Upper lobe of left lung (tissue), 6 donors: ENCODE measurements at regions not wholly inside any gene's neighbourhood (a gene's known extent, or its start where the extent isn't known, plus 50 kb on each side); places are given as distances from the start of the nearest gene placed in this dataset.
A peak's percentile ranks its signal among the peaks of the same experiment; 100 is the strongest.

Source experiments
- ATAC-seq, 2 donors: fragments of 200-7000 bp; cut with Tn5 transposase; one replicate each; pipeline ENCODE4 v1.9.1; 2022; ENCODE audit warnings: mild to moderate bottlenecking in 2 of 2, moderate library complexity in 2 of 2; ENCODE audit not compliant: low FRiP score in 2 of 2
- DNase-seq, 2 donors: peaks; one replicate each; pipeline ENCODE4 v3.0.0-alpha.2; 2019 to 2020
- H3K27ac ChIP-seq, 4 donors: fragments of 200-600 bp; sonication (generic); one replicate each; pipeline ENCODE4 v1.5.1; 2016 to 2019
- H3K27me3 ChIP-seq, 4 donors: fragments of 200-600 bp; sonication (generic); one replicate each; pipeline ENCODE4 v1.5.1; 2017 to 2019
- H3K36me3 ChIP-seq, 4 donors: fragments of 200-600 bp; sonication (generic); one replicate each; pipeline ENCODE4 v1.5.1; 2016 to 2019
- H3K4me1 ChIP-seq, 4 donors: fragments of 200-600 bp; sonication (generic); one replicate each; pipeline ENCODE4 v1.5.1; 2018 to 2019
- H3K4me3 ChIP-seq, 4 donors: fragments of 200-600 bp; sonication (generic); one replicate each; pipeline ENCODE4 v1.5.1; 2017 to 2019; ENCODE audit warnings: mild to moderate bottlenecking in 2 of 4, moderate library complexity in 1 of 4
- H3K9me3 ChIP-seq, 4 donors: fragments of 200-600 bp; sonication (generic); one replicate each; pipeline ENCODE4 v1.5.1; 2018 to 2019
- CTCF ChIP-seq, 6 experiments: fragments of 450-650 bp in 4 of 6; fragments of 200-600 bp in 2 of 6; sonication (generic) in 2 of 6; IDR thresholded peaks; one replicate each; pipeline ENCODE4 v1.5.1; 2016 to 2019; ENCODE audit warnings: antibody characterized with exemption in 6 of 6
- EP300 ChIP-seq, 4 donors: sonication (generic); formaldehyde crosslinking; IDR thresholded peaks; one replicate each; pipeline ENCODE4 v1.5.1; 2017; ENCODE audit warnings: antibody characterized with exemption in 4 of 4, control low read depth in 2 of 4
- POLR2A ChIP-seq, 4 donors: fragments of 450-650 bp; IDR thresholded peaks; one replicate each; pipeline ENCODE4 v1.5.1; 2016 to 2017; ENCODE audit warnings: antibody characterized with exemption in 4 of 4, mild to moderate bottlenecking in 2 of 4
- POLR2AphosphoS5 ChIP-seq, 2 donors: sonication (generic); formaldehyde crosslinking; IDR thresholded peaks; one replicate each; pipeline ENCODE4 v1.5.1; 2017; ENCODE audit warnings: antibody characterized with exemption in 2 of 2
- whole genome bisulfite sequencing, 2 donors: methylation state at CpG; one replicate each; pipeline ENCODE4 v1.1.5; 2017 to 2018; 5-methylcytosine and 5-hydroxymethylcytosine counted together
- donor health status: DM: no; HTN: no; CAD: no; lungs with moderate emphysema.
- donor health status: DM: no; HTN: yes; CAD: no; lungs with severe emphysema.

- Histone ChIP-seq H3K27me3 (no peaks in the 10 kb centered on the region), H3K4me1 (no peaks in the 10 kb centered on the region), H3K9me3 (no peaks in the 10 kb centered on the region), H3K36me3 (no peaks in the 10 kb centered on the region), H3K27ac (no peak overlapping the region), H3K4me3 (no peak overlapping the region)
- 67 to 70% methylated on average over 3 of the region's 3 CpGs for WGBS, 2 donors
- TF ChIP-seq POLR2A (IDR thresholded peaks at IDR 0.05) (no peak), POLR2AphosphoS5 (IDR thresholded peaks at IDR 0.05) (no peak), CTCF (IDR thresholded peaks at IDR 0.05) (no peak), EP300 (IDR thresholded peaks at IDR 0.05) (no peak)
- ATAC-seq = no peak
- DNase-seq = no peak
Measured at GRCh38 chr2:21356857-21357255, 233.1 kb downstream of the TDRD15 start.

GRCh38 chr2:21358976-21359375 lies 235.2 kb downstream of the TDRD15 start:
- ATAC-seq (no peak), DNase-seq (peak in 1 of 2 donors; percentile 10)
- WGBS, 2 donors = 65 to 80% methylated on average over 2 of the region's 2 CpGs
- Histone ChIP-seq H3K27ac (no peak overlapping the region), H3K27me3 (no peaks in the 10 kb centered on the region), H3K36me3 (no peaks in the 10 kb centered on the region), H3K4me1 (no peaks in the 10 kb centered on the region), H3K4me3 (no peak overlapping the region), H3K9me3 (no peaks in the 10 kb centered on the region)
- TF ChIP-seq CTCF (IDR thresholded peaks at IDR 0.05) (no peak), POLR2A (IDR thresholded peaks at IDR 0.05) (no peak), POLR2AphosphoS5 (IDR thresholded peaks at IDR 0.05) (no peak), EP300 (IDR thresholded peaks at IDR 0.05) (no peak)

- ATAC-seq (no peak), DNase-seq (no peak)
- Histone ChIP-seq H3K9me3 (no peaks in the 10 kb centered on the region), H3K27me3 (no peaks in the 10 kb centered on the region), H3K4me1 (no peaks in the 10 kb centered on the region), H3K4me3 (no peak overlapping the region), H3K36me3 (no peaks in the 10 kb centered on the region), H3K27ac (no peak overlapping the region)
- WGBS, 2 donors = 76 to 77% methylated on average over 3 of the region's 3 CpGs
- TF ChIP-seq EP300 (IDR thresholded peaks at IDR 0.05) (no peak), POLR2A (IDR thresholded peaks at IDR 0.05) (no peak), POLR2AphosphoS5 (IDR thresholded peaks at IDR 0.05) (no peak), CTCF (IDR thresholded peaks at IDR 0.05) (no peak)
Measured at GRCh38 chr2:21361384-21361783, 237.6 kb downstream of the TDRD15 start.

- Histone ChIP-seq H3K4me1 (no peaks in the 10 kb centered on the region), H3K36me3 (no peaks in the 10 kb centered on the region), H3K27me3 (no peaks in the 10 kb centered on the region), H3K27ac (no peak overlapping the region), H3K9me3 (no peaks in the 10 kb centered on the region), H3K4me3 (no peak overlapping the region)
- ATAC-seq (no peak), DNase-seq (no peak)
- TF ChIP-seq POLR2A (IDR thresholded peaks at IDR 0.05) (no peak), CTCF (IDR thresholded peaks at IDR 0.05) (no peak), POLR2AphosphoS5 (IDR thresholded peaks at IDR 0.05) (no peak), EP300 (IDR thresholded peaks at IDR 0.05) (no peak)
- 82% methylated on average over 5 of the region's 5 CpGs for WGBS, 2 donors
Measured at GRCh38 chr2:21361957-21362486, 238.3 kb downstream of the TDRD15 start.

- H3K4me1 ChIP-seq = no peaks in the 10 kb centered on the region
- no peak for DNase-seq
- TF ChIP-seq CTCF (IDR thresholded peaks at IDR 0.05) = no peak
- TF ChIP-seq POLR2AphosphoS5 (IDR thresholded peaks at IDR 0.05) = no peak
- no peak for TF ChIP-seq EP300 (IDR thresholded peaks at IDR 0.05)
- TF ChIP-seq POLR2A (IDR thresholded peaks at IDR 0.05) = no peak
- ATAC-seq = no peak
- no peaks in the 10 kb centered on the region for H3K27me3 ChIP-seq
- H3K36me3 ChIP-seq = no peaks in the 10 kb centered on the region
- no peak overlapping the region for H3K4me3 ChIP-seq
- H3K9me3 ChIP-seq = no peaks in the 10 kb centered on the region
- WGBS, 2 donors = 85 to 89% methylated on average over 3 of the region's 3 CpGs
- H3K27ac ChIP-seq = no peak overlapping the region
Measured at GRCh38 chr2:21363364-21363763, 239.6 kb downstream of the TDRD15 start.
